CD4-positive, alpha-beta T cell (primary cell): ENCODE measurements at regions not wholly inside any gene's neighbourhood (a gene's known extent, or its start where the extent isn't known, plus 50 kb on each side); places are given as distances from the start of the nearest gene placed in this dataset.
"Not testable (repeated sequence)": the region's sequence is repeated elsewhere in the genome, so short reads cannot be mapped to it uniquely, and the experiment has no call there.

ENCODE experiments used
- ATAC-seq: fragments of 200-7000 bp; cut with Tn5 transposase; one replicate; pipeline ENCODE4 v1.10.0; 2022; ENCODE audit warnings: mild to moderate bottlenecking; ENCODE audit not compliant: poor library complexity
- CTCF ChIA-PET: fragments of 350-600 bp; sonication (Branson Sonifier 250); formaldehyde crosslinking; loops from one replicate; lab custom pipeline; 2021; ENCODE audit warnings: antibody characterized with exemption, inconsistent platforms; lab: Charles Lee
- POLR2A ChIA-PET: fragments of 350-600 bp; sonication (Branson Sonifier 250); formaldehyde crosslinking; loops from one replicate; lab custom pipeline; 2021; ENCODE audit warnings: antibody characterized with exemption, inconsistent platforms; lab: Charles Lee
- DNase-seq, 14 experiments: peaks; one replicate each; pipeline ENCODE4 v3.0.0-alpha.2; 2013 to 2020; ENCODE audit warnings: mixed read lengths in 2 of 14
- H3K27ac ChIP-seq, 2 donors: one replicate each; pipeline versions ENCODE4 v1.5.1 to v1.7.0; 2013; ENCODE audit warnings: low read length in 2 of 2, low read depth in 1 of 2, mild to moderate bottlenecking in 1 of 2
- H3K27me3 ChIP-seq, 2 experiments: 1 replicate in 1 of 2; 2 replicates in 1 of 2; pipeline versions ENCODE4 v1.6.1 to v1.7.0; 2013; ENCODE audit warnings: low read length in 2 of 2, control low read depth in 1 of 2, mild to moderate bottlenecking in 1 of 2, moderate library complexity in 1 of 2; ENCODE audit not compliant: insufficient read depth in 2 of 2, control insufficient read depth in 1 of 2
- H3K36me3 ChIP-seq: one replicate; pipeline ENCODE4 v1.6.1; 2013; ENCODE audit warnings: low read length, control low read depth; ENCODE audit not compliant: insufficient read depth
- H3K4me1 ChIP-seq: one replicate; pipeline ENCODE4 v1.6.1; 2013; ENCODE audit warnings: low read length, control low read depth; ENCODE audit not compliant: insufficient read depth
- H3K4me3 ChIP-seq: one replicate; pipeline ENCODE4 v1.5.1; 2013; ENCODE audit warnings: mild to moderate bottlenecking, low read length, moderate library complexity
- H3K9me3 ChIP-seq, 2 experiments: 1 replicate in 1 of 2; 2 replicates in 1 of 2; pipeline versions ENCODE4 v1.6.1 to v1.7.0; 2013; ENCODE audit warnings: low read length in 2 of 2, mild to moderate bottlenecking in 2 of 2, control low read depth in 1 of 2, moderate library complexity in 1 of 2; ENCODE audit not compliant: control insufficient read depth in 1 of 2, insufficient read depth in 1 of 2
- H3K27ac Mint-ChIP-seq: one replicate; pipeline ENCODE4 v1.8.0; 2020; ENCODE audit warnings: mixed read lengths
- H3K27me3 Mint-ChIP-seq: one replicate; pipeline ENCODE4 v1.8.0; 2021; ENCODE audit warnings: mixed read lengths
- H3K36me3 Mint-ChIP-seq: one replicate; pipeline ENCODE4 v1.8.0; 2021; ENCODE audit warnings: low read depth, mixed read lengths
- H3K4me1 Mint-ChIP-seq: one replicate; pipeline ENCODE4 v1.8.0; 2021; ENCODE audit warnings: low read depth, mixed read lengths
- H3K4me3 Mint-ChIP-seq: one replicate; pipeline ENCODE4 v1.8.0; 2020; ENCODE audit warnings: mild to moderate bottlenecking, mixed read lengths
- H3K9me3 Mint-ChIP-seq: one replicate; pipeline ENCODE4 v1.8.0; 2020; ENCODE audit warnings: mixed read lengths
- CTCF ChIP-seq: fragments of 200-600 bp; IDR thresholded peaks from one replicate; pipeline ENCODE4 v1.8.0; 2022; ENCODE audit warnings: antibody characterized with exemption, mild to moderate bottlenecking
- intact Hi-C, 2 experiments: fragments of 100-400 bp; cut with DNase I in 1 of 2; cut with micrococcal nuclease in 1 of 2; formaldehyde crosslinking; loops; one replicate each; pipeline versions ENCODE4 v1.15.1 to v1.9.0; 2023 to 2025; cut with DNase I, micrococcal nuclease

GRCh38 chr12:30166006-30166795 lies 382.5 kb upstream of the TMTC1 start:
- Mint-ChIP-seq H3K36me3 (no peaks in the 10 kb centered on the region), H3K27ac (no peak overlapping the region), H3K4me1 (no peaks in the 10 kb centered on the region), H3K27me3 (peaks cover 7% of the 10 kb centered on the region), H3K9me3 (no peaks in the 10 kb centered on the region), H3K4me3 (no peak overlapping the region)
- H3K36me3 ChIP-seq: no peaks in the 10 kb centered on the region
- H3K4me3 ChIP-seq: no peak overlapping the region
- ATAC-seq: no peak
- H3K27me3 ChIP-seq: peaks cover 2 to 7% of the 10 kb centered on the region in 2 experiments
- H3K9me3 ChIP-seq: peaks cover 0 to 14% of the 10 kb centered on the region in 2 experiments
- POLR2A ChIA-PET: no interaction called here
- no peak for DNase-seq
- no peaks in the 10 kb centered on the region for H3K4me1 ChIP-seq
- CTCF ChIA-PET: no interaction called here
- TF ChIP-seq CTCF: no peak
- H3K27ac ChIP-seq: no peak overlapping the region
- intact Hi-C loops: no loop called here

- Histone ChIP-seq H3K27me3 (peaks cover 0 to 2% of the 10 kb centered on the region in 2 experiments), H3K27ac (no peak overlapping the region), H3K9me3 (peaks cover 0 to 5% of the 10 kb centered on the region in 2 experiments), H3K4me3 (no peak overlapping the region), H3K4me1 (no peaks in the 10 kb centered on the region), H3K36me3 (no peaks in the 10 kb centered on the region)
- no peaks in the 10 kb centered on the region for H3K9me3 Mint-ChIP-seq
- no peak overlapping the region for H3K27ac Mint-ChIP-seq
- H3K4me3 Mint-ChIP-seq: no peak overlapping the region
- no peak for ATAC-seq
- H3K4me1 Mint-ChIP-seq: no peaks in the 10 kb centered on the region
- no peak for TF ChIP-seq CTCF
- CTCF ChIA-PET: no interaction called here
- H3K36me3 Mint-ChIP-seq: no peaks in the 10 kb centered on the region
- intact Hi-C loops: no loop called here
- DNase-seq: no peak
- no peaks in the 10 kb centered on the region for H3K27me3 Mint-ChIP-seq
- POLR2A ChIA-PET: no interaction called here
Measured at GRCh38 chr12:30164382-30165318, 380.9 kb upstream of the TMTC1 start.

- H3K9me3 ChIP-seq, H3K4me1 ChIP-seq, ATAC-seq, POLR2A ChIA-PET, H3K27me3 ChIP-seq, intact Hi-C loops, H3K27me3 Mint-ChIP-seq, DNase-seq, CTCF ChIA-PET, H3K4me3 Mint-ChIP-seq, H3K36me3 Mint-ChIP-seq, H3K36me3 ChIP-seq, H3K27ac ChIP-seq, H3K4me1 Mint-ChIP-seq, H3K4me3 ChIP-seq, H3K9me3 Mint-ChIP-seq, H3K27ac Mint-ChIP-seq: not testable (repeated sequence)
Measured at GRCh38 chr12:30156833-30157232, 373.1 kb upstream of the TMTC1 start.
